H1 (cell line): ENCODE measurements at regions not wholly inside any gene's neighbourhood (a gene's known extent, or its start where the extent isn't known, plus 50 kb on each side); places are given as distances from the start of the nearest gene placed in this dataset.

Experiments used
- ASH2L ChIP-seq: fragments of 200-600, 300-600 bp; sonication (generic); IDR thresholded peaks from one replicate; pipeline ENCODE4 v1.7.1; 2017; ENCODE audit warnings: low read length
- EP300 ChIP-seq, 2 experiments: IDR thresholded peaks; 1 replicate in 1 of 2; 2 replicates in 1 of 2; pipeline ENCODE4 v1.6.1; 2011 to 2012; ENCODE audit warnings: low read depth in 2 of 2, low read length in 2 of 2, mild to moderate bottlenecking in 2 of 2, borderline replicate concordance in 1 of 2, inconsistent platforms in 1 of 2, moderate library complexity in 1 of 2
- GABPA ChIP-seq: IDR thresholded peaks from 2 replicates; pipeline ENCODE4 v1.6.1; 2011; ENCODE audit warnings: mild to moderate bottlenecking, low read length, moderate library complexity, borderline replicate concordance; ENCODE audit not compliant: insufficient read depth
- HDAC2 ChIP-seq, 2 experiments: fragments of 300-600 bp in 1 of 2; sonication (generic) in 1 of 2; IDR thresholded peaks; 2 replicates each; pipeline ENCODE4 v1.6.1; 2011 to 2012; ENCODE audit warnings: low read depth in 2 of 2, low read length in 2 of 2, mild to moderate bottlenecking in 2 of 2, moderate library complexity in 2 of 2, borderline replicate concordance in 1 of 2, inconsistent platforms in 1 of 2
- KDM5A ChIP-seq: fragments of 200-600 bp; IDR thresholded peaks from 2 replicates; pipeline ENCODE4 v1.7.1; 2012; ENCODE audit warnings: mild to moderate bottlenecking, low read length, inconsistent platforms, mixed read lengths
- PHF8 ChIP-seq: fragments of 200-600 bp; sonication (generic); conservative IDR thresholded peaks from 2 replicates; pipeline ENCODE4 v1.7.1; 2012; ENCODE audit warnings: low read depth, mild to moderate bottlenecking, inconsistent platforms, low read length, moderate library complexity
- SIN3A ChIP-seq, 2 experiments: IDR thresholded peaks in 1 of 2; conservative IDR thresholded peaks in 1 of 2; 2 replicates each; pipeline ENCODE4 v1.6.1; 2011 to 2012; ENCODE audit warnings: low read length in 2 of 2, improper control_type of control experiment in 1 of 2, low read depth in 1 of 2, mild to moderate bottlenecking in 1 of 2
- SIRT6 ChIP-seq: IDR thresholded peaks from one replicate; pipeline ENCODE4 v1.7.1; 2012; ENCODE audit warnings: low read length, inconsistent platforms
- SP1 ChIP-seq: IDR thresholded peaks from 2 replicates; pipeline ENCODE4 v1.6.1; 2011; ENCODE audit warnings: low read depth, low read length
- TAF7 ChIP-seq: optimal IDR thresholded peaks from 2 replicates; pipeline ENCODE3; 2011; ENCODE audit warnings: low read depth, mild to moderate bottlenecking, inconsistent platforms, low read length, moderate library complexity, borderline replicate concordance

DNA sequence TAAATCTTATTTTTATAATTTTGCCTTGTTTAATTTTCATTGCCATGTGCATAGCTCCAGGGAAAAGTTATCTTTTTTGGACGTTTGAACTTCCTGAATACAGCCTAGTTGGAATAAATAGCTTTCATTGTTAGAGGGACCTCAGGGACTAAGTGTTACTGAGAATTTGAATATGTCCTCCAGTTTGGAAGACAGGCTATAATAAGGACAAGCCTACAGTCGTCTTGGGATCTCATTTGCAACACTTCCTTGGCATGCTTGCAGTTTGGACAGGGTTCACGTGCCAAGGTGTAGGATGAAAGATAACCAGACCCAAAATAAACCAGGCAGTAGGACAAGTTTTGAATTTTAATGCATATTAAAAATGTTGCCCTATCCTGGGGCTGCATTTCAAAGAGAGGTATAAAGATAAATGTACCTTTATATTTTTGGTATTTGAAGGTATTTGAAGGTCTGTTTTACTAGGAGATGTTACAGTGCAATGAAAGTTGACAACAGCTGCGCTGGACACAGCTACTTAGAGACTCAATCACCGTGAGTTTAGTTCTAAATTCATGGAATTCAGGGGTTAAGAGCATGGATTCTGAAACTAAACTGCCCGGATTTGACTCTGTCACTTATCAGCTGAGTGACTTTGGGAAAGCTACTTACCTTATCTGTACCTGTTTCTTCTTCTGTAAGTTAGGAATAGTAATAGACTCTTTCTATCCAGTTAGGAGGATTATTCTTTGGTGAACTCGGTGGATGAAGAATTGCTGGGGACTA, 134.1 kb downstream of the ACTBL2 start (continued):
- no peak for TF ChIP-seq SP1
- no peak for TF ChIP-seq HDAC2 (IDR thresholded peaks at IDR 0.05; ENCODE audit: borderline replicate concordance in 1 of 2, low read depth in 2 of 2, low read length in 2 of 2)
- TF ChIP-seq ASH2L = no peak
- TF ChIP-seq TAF7 = no peak
- TF ChIP-seq SIN3A (conservative IDR thresholded peaks at IDR 0.05 in 1 of 2, IDR thresholded peaks at IDR 0.05 in 1 of 2; ENCODE audit: low read depth in 1 of 2, low read length in 2 of 2) = no peak
- no peak for TF ChIP-seq PHF8
- TF ChIP-seq EP300 (IDR thresholded peaks at IDR 0.05; ENCODE audit: borderline replicate concordance in 1 of 2, low read depth in 2 of 2, low read length in 2 of 2) = no peak
- TF ChIP-seq KDM5A = no peak
- no peak for TF ChIP-seq SIRT6
- TF ChIP-seq GABPA = no peak
